ENCODE measurements at regions not wholly inside any gene's neighbourhood (a gene's known extent, or its start where the extent isn't known, plus 50 kb on each side); places are given as distances from the start of the nearest gene placed in this dataset.

DNA sequence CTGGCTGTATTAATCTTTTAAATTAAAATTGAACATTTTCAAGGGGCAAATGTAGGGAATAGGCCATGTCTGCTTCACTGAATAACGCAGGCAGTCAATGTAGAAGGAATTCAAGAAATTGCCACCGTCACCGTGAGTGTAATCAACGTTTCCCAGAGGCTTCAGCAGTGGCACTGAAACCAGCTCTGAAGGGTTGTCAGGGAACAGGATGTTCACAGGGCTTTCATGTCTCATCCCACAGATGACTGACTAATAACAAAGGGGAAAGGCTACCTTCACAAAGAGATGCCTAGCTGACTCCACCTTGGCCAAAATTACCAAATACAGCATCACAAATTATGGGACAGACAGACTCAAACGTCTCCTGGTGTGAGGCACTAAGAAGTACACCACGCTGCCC lies 70.4 kb upstream of the SIMC1 start:
- no peaks in the 10 kb centered on the region for H3K36me3 ChIP-seq

GRCh38 chr5:176169393-176170063 lies 68.7 kb upstream of the SIMC1 start:
- DNase-seq (no peak), ATAC-seq (no peak)
- no peak overlapping the region for H3K27ac ChIP-seq
- no peaks in the 10 kb centered on the region for H3K36me3 ChIP-seq
- H3K4me3 ChIP-seq, result no peak overlapping the region
- peaks cover 0 to 48% (median 3%) of the 10 kb centered on the region in 9 donors for H3K27me3 ChIP-seq
- intact Hi-C loops (cut with DNase I), result no loop called here
- H3K9me3 ChIP-seq, result no peaks in the 10 kb centered on the region
- TF ChIP-seq, protein P1, sequence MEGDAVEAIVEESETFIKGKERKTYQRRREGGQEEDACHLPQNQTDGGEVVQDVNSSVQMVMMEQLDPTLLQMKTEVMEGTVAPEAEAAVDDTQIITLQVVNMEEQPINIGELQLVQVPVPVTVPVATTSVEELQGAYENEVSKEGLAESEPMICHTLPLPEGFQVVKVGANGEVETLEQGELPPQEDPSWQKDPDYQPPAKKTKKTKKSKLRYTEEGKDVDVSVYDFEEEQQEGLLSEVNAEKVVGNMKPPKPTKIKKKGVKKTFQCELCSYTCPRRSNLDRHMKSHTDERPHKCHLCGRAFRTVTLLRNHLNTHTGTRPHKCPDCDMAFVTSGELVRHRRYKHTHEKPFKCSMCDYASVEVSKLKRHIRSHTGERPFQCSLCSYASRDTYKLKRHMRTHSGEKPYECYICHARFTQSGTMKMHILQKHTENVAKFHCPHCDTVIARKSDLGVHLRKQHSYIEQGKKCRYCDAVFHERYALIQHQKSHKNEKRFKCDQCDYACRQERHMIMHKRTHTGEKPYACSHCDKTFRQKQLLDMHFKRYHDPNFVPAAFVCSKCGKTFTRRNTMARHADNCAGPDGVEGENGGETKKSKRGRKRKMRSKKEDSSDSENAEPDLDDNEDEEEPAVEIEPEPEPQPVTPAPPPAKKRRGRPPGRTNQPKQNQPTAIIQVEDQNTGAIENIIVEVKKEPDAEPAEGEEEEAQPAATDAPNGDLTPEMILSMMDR (IDR thresholded peaks at IDR 0.05), result no peak
- TF ChIP-seq POLR2A (IDR thresholded peaks at IDR 0.05), result no peak
- H3K4me1 ChIP-seq, result no peaks in the 10 kb centered on the region
- 31 to 39% (median 35%) methylated on average over 3 of the region's 3 CpGs for WGBS, 4 donors

More for the DNA sequence above, 70.4 kb upstream of the SIMC1 start:
- DNase-seq (no peak), ATAC-seq (no peak)
- no peak for TF ChIP-seq POLR2A (IDR thresholded peaks at IDR 0.05)
- TF ChIP-seq, protein P1 (IDR thresholded peaks at IDR 0.05), result no peak
- WGBS, 4 donors, result 28 to 51% (median 32%) methylated on average over 6 of the region's 6 CpGs
- Histone ChIP-seq H3K27ac (no peak overlapping the region), H3K9me3 (no peaks in the 10 kb centered on the region), H3K27me3 (peaks cover 0 to 46% (median 3%) of the 10 kb centered on the region in 9 donors), H3K4me3 (no peak overlapping the region), H3K4me1 (no peaks in the 10 kb centered on the region)
- intact Hi-C loops (cut with DNase I), result no loop called here

DNA sequence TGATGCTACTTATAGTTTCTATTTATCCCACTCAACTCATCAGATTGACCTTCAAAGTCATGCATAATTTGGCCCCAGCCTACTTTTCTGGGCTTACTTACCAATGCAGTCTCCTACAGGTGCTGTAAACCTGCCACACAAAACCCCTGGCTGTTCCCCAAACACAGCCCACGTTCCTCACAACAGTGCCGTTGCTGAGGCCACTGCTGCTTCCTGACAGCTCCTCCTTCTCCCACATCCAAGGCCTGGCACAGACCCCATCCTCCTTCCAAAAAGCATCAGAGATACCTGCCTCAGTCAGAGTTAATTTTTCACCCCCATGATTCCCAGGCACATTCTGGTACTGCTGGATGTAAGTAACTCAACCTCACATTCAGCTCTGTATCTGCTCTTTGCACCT lies 68.1 kb upstream of the SIMC1 start:
- ATAC-seq (no peak), DNase-seq (no peak)
- 19 to 41% (median 31%) methylated on average over 2 of the region's 2 CpGs for WGBS, 4 donors
- no peaks in the 10 kb centered on the region for H3K9me3 ChIP-seq
- no peak overlapping the region for H3K27ac ChIP-seq
- TF ChIP-seq, protein P1 (IDR thresholded peaks at IDR 0.05), result no peak
- TF ChIP-seq POLR2A (IDR thresholded peaks at IDR 0.05), result no peak
- no peaks in the 10 kb centered on the region for H3K36me3 ChIP-seq
- no peaks in the 10 kb centered on the region for H3K4me1 ChIP-seq
- no peak overlapping the region for H3K4me3 ChIP-seq
- peaks cover 0 to 47% (median 3%) of the 10 kb centered on the region in 9 donors for H3K27me3 ChIP-seq
- intact Hi-C loops (cut with DNase I), result no loop called here

DNA sequence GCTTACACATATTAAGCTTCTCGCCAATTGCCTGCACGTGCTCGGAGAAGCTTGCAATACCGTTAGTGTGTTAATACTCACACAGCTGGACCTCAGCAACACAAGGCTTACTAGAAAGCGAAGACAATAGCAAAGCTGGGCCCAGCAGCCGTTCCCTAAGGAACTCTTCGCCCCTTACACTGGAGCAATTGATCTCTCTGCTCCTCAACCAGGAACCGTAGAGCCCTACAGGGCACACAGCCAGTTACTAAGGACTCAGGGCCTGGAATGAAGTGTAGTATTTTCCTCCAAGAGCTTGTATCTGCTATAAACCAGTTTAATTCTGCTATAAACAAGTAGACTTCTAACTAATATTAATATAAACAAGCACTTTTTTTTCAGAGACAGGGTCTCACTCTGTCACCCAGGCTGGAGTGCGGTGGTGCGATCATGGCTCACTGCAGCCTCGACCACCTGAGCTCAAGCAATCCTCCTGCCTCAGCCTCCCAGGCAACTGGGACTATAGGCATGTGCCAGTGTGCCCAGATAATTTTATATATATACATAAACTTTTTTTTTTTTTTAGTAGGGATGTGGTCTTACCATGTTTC lies 67.0 kb upstream of the SIMC1 start:
- H3K36me3 ChIP-seq, result no peaks in the 10 kb centered on the region
- TF ChIP-seq, protein P1 (IDR thresholded peaks at IDR 0.05), result no peak
- no peak for TF ChIP-seq POLR2A (IDR thresholded peaks at IDR 0.05)
- no peaks in the 10 kb centered on the region for H3K9me3 ChIP-seq
- no peaks in the 10 kb centered on the region for H3K4me1 ChIP-seq
- H3K27ac ChIP-seq, result no peak overlapping the region
- intact Hi-C loops (cut with DNase I), result no loop called here
- DNase-seq (no peak), ATAC-seq (no peak)
- H3K4me3 ChIP-seq, result no peak overlapping the region
- 71 to 81% (median 76%) methylated on average over 11 of the region's 11 CpGs for WGBS, 4 donors
- peaks cover 0 to 55% (median 3%) of the 10 kb centered on the region in 9 donors for H3K27me3 ChIP-seq
